ENCODE measurements at regions not wholly inside any gene's neighbourhood (a gene's known extent, or its start where the extent isn't known, plus 50 kb on each side); places are given as distances from the start of the nearest gene placed in this dataset.

GRCh38 chr7:148950806-148951205 lies 66.7 kb upstream of the EZH2 start:
- no peak for DNase-seq

GRCh38 chr7:148944935-148945934 lies 61.1 kb upstream of the EZH2 start:
- no peak for DNase-seq

DNA sequence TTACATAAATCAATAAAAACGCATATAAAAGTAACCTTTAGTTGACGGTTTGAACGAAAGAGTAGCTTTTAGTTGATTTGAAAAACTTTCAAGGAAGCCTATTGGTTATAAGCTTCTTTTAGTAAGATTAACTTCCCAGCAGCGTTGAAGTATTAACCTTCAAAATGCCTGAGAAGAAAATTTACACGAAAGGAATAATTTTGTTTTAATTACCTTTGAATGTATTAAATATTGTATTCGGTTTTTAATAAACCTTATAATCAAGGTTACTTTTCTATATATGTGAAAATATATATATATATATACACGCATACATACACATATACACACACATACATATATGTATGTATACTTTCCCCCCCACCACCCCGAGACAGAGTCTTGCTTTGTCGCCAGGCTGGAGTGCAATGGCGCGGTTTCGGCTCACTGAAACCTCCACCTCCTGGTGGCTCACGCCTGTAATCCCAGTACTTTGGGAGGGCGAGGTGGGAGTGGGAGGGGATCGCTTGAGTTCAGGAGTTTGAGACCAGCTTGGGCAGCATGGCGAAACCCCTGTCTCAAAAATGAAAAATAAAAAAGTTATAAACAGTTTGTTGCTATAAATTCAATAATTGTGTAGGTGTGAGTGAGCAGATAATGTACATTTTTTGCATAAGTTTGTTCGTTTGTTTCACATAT lies 57.6 kb upstream of the EZH2 start:
- DNase-seq, result peak; percentile 61

- DNase-seq, result peak; percentile 87
Observed at GRCh38 chr7:148940702-148941597, 56.9 kb upstream of the EZH2 start.

DNA sequence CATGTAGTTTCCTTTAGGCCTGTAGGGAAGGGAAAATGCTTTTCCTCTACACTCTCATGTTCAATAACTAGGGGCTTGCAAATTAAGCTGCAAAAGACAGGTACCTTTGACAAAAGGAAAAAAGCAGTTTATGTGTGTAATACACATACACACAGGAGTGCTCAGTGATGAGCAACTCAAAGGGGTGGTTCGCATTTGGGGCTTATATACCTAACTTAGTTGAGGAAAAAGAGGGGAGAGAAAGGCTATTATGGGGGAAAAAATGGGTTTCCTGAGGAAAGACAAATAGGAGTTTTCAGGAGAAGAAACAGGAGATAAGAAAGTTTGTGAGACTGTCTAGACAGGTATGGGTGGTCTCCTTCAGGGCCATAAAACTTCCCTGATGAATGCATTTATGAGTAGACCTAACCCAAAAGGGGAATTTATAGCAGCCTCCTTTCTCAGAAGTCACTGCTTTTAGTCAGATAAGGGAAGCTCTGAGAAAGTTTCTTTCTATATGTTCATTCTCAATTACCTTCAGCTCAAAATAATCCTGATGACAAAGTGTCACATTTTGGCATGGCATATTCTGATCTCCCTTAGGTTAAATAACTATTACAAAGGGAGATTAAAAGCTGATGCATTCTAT lies 55.2 kb upstream of the EZH2 start:
- no peak for DNase-seq

DNA sequence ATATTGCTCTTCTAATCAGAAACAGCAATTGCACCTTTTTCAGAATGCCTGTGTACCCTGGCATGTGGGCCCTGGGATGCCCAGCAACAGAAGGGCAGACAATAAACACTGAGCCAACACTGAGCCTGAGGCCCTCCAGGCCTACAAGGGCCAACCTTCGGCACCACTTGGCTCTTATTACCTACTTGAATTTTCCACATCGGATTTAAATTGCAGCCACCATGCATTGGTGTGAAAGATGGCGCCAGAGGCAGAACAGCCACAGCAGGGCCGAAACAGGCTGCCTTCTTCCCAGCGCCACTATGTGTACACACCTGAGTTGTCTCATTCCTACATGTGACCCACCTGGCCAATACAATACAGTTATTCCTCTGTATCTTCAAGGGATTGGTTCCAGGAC lies 51.4 kb upstream of the EZH2 start:
- no peak for DNase-seq

All from muscle of arm (tissue), 1 donor.